ENCODE measurements at regions not wholly inside any gene's neighbourhood (a gene's known extent, or its start where the extent isn't known, plus 50 kb on each side); places are given as distances from the start of the nearest gene placed in this dataset.

GRCh38 chr11:13852481-13852880 lies 110.0 kb upstream of the SPON1 start:
- TF ChIP-seq, protein P1, sequence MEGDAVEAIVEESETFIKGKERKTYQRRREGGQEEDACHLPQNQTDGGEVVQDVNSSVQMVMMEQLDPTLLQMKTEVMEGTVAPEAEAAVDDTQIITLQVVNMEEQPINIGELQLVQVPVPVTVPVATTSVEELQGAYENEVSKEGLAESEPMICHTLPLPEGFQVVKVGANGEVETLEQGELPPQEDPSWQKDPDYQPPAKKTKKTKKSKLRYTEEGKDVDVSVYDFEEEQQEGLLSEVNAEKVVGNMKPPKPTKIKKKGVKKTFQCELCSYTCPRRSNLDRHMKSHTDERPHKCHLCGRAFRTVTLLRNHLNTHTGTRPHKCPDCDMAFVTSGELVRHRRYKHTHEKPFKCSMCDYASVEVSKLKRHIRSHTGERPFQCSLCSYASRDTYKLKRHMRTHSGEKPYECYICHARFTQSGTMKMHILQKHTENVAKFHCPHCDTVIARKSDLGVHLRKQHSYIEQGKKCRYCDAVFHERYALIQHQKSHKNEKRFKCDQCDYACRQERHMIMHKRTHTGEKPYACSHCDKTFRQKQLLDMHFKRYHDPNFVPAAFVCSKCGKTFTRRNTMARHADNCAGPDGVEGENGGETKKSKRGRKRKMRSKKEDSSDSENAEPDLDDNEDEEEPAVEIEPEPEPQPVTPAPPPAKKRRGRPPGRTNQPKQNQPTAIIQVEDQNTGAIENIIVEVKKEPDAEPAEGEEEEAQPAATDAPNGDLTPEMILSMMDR (IDR thresholded peaks at IDR 0.05) = no peak
- no peak for TF ChIP-seq POLR2A (IDR thresholded peaks at IDR 0.05)
- intact Hi-C loops (cut with DNase I; ENCODE audit: low total_unique reads) = no loop called here
- H3K27me3 ChIP-seq = no peaks in the 10 kb centered on the region
- H3K9me3 ChIP-seq = no peaks in the 10 kb centered on the region
- no peaks in the 10 kb centered on the region for H3K36me3 ChIP-seq
- H3K4me3 ChIP-seq = no peak overlapping the region
- no peak overlapping the region for H3K27ac ChIP-seq
- DNase-seq = no peak
- H3K4me1 ChIP-seq = no peaks in the 10 kb centered on the region

DNA sequence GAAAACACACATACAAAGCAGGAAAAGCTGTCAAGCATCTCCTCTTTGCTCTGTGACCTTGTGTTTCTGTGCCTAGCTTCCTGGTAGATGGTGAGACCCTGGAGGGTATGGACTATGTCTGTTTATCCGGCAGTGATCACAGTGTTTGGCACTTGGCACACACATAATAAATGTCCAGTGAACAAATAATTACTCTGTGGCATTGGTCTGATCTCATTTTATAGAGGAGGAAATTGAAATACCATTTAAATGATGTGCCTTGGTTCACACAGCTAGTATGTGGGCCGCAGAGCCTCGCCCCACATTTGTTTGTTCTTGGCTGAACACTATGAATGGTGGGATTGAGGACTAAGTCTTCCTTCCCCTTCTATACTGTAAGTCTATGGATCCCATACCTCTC lies 104.7 kb upstream of the SPON1 start:
- no peak for DNase-seq
- no peaks in the 10 kb centered on the region for H3K9me3 ChIP-seq
- no peak for TF ChIP-seq POLR2A (IDR thresholded peaks at IDR 0.05)
- TF ChIP-seq, protein P1 (IDR thresholded peaks at IDR 0.05) = no peak
- no peak overlapping the region for H3K27ac ChIP-seq
- H3K4me1 ChIP-seq = no peaks in the 10 kb centered on the region
- H3K36me3 ChIP-seq = no peaks in the 10 kb centered on the region
- H3K4me3 ChIP-seq = no peak overlapping the region
- intact Hi-C loops (cut with DNase I; ENCODE audit: low total_unique reads) = no loop called here
- no peaks in the 10 kb centered on the region for H3K27me3 ChIP-seq

- TF ChIP-seq POLR2A (IDR thresholded peaks at IDR 0.05) = no peak
- TF ChIP-seq, protein P1 (IDR thresholded peaks at IDR 0.05) = no peak
- Histone ChIP-seq H3K4me3 (no peak overlapping the region), H3K4me1 (no peaks in the 10 kb centered on the region), H3K27ac (no peak overlapping the region), H3K27me3 (no peaks in the 10 kb centered on the region), H3K36me3 (no peaks in the 10 kb centered on the region), H3K9me3 (no peaks in the 10 kb centered on the region)
- DNase-seq = no peak
- intact Hi-C loops (cut with DNase I; ENCODE audit: low total_unique reads) = no loop called here
Measured at GRCh38 chr11:13859892-13860291, 102.6 kb upstream of the SPON1 start.

DNA sequence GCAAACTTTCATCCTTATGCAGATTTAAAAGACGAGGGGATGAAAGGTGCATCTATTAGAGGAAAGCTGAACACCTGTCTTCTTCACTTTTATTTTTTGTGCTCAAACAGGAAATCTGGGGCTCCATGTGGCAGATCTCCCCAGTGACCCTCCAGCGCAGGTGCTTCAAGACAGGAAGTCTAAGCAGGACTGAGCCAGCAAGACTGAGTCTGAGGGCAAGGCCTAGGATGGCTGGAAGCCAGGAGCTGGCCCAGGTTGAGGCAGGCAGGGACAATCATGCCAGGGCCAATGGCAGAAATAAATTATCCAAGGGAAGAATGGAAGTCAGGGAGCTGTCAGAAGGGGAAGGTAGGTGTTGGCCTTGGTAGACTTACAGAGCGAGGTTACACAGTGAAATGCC lies 101.1 kb upstream of the SPON1 start:
- Histone ChIP-seq H3K4me1 (no peaks in the 10 kb centered on the region), H3K36me3 (no peaks in the 10 kb centered on the region), H3K4me3 (no peak overlapping the region), H3K27me3 (no peaks in the 10 kb centered on the region), H3K27ac (no peak overlapping the region), H3K9me3 (no peaks in the 10 kb centered on the region)
- no peak for DNase-seq
- intact Hi-C loops (cut with DNase I; ENCODE audit: low total_unique reads) = no loop called here
- TF ChIP-seq POLR2A (IDR thresholded peaks at IDR 0.05) = no peak
- TF ChIP-seq, protein P1 (IDR thresholded peaks at IDR 0.05) = no peak

- H3K36me3 ChIP-seq = no peaks in the 10 kb centered on the region
- H3K9me3 ChIP-seq = no peaks in the 10 kb centered on the region
- no peaks in the 10 kb centered on the region for H3K4me1 ChIP-seq
- no peak for DNase-seq
- H3K27ac ChIP-seq = no peak overlapping the region
- H3K4me3 ChIP-seq = no peak overlapping the region
- intact Hi-C loops (cut with DNase I; ENCODE audit: low total_unique reads) = no loop called here
- H3K27me3 ChIP-seq = no peaks in the 10 kb centered on the region
- TF ChIP-seq, protein P1 (IDR thresholded peaks at IDR 0.05) = no peak
- TF ChIP-seq POLR2A (IDR thresholded peaks at IDR 0.05) = no peak
Measured at GRCh38 chr11:13862845-13863392, 99.6 kb upstream of the SPON1 start.

Data from uterus (tissue), 3 donors.